HG03139 (cell line): ENCODE measurements at regions not wholly inside any gene's neighbourhood (a gene's known extent, or its start where the extent isn't known, plus 50 kb on each side); places are given as distances from the start of the nearest gene placed in this dataset.

Experiments
- ATAC-seq: cut with Tn5 transposase; IDR thresholded peaks from one replicate; pipeline ENCODE4 v1.9.1; 2021; ENCODE audit not compliant: unreplicated experiment

DNA sequence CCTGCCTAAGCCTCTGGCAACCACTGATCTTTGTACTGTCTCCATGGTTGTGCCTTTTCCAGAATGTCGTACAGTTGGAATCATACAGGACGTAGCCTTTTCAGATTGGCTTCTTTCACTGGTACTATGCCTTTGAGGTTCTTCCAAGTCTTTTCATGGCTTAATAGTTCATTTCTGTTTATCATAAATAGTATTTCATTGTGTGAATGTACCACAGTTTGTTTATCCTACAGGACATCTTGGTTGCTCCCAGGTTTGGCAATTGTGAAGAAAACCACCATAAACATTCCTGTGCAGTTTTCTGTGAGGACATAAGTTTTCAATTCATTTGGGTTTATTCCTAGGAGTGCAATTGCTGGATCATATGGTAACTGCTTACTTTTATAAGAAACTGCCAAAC lies 190.6 kb upstream of the RAB4A start:
- no peak for ATAC-seq

DNA sequence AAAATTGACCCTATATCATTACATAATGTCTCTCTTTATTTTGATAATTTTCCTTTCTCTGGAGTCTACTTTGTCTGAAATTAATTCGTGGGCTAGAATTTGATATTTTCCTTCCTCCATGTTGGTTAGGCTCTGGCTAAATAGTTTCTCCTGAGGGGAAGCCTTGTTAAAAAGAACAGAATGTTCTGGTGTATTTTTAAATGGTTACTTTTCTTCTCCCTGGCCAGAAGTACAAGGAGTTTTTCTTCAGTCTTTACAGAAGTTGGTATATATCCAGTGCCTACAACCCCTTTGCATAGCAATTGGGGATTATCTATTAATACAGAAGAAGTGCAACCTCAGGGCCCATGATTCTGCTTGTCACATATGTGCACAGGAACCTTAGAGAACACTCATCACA lies 185.6 kb upstream of the RAB4A start:
- ATAC-seq, result no peak

DNA sequence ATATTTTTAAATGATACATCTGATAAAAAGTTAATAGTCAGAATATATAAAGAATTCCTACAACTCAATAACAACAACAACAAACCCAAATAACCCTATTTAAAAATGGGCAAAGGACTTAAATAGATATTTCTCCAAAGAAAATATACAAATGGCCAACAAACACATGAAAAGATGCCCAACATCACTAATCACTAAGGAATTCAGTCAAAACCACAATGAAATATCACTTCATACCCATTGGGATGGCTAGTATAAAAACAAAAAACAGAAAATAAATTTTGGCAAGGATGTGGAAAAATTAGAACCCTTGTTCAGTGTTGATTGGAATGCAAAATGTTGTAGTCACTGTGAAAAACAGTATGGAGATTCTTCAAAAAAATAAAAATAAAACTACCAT lies 184.8 kb upstream of the RAB4A start:
- no peak for ATAC-seq

DNA sequence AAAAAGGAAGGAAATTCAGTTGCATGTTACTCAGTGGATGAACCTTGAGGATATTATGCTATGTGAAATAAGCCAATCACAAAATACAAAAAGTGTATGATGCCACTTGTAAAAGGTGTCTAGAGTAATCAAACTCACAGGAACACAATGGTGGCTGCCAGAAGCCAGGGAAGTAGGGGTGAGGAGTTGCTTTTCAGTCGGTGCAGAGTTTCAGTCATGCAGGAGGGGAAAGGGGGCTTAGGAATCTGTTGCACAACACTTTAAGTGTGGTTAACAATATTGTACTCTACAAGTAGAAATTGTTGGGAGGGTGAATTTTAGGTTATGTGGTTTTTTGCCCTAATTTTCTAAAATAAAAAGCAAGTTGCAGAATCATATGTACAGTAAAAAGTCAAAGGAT lies 184.2 kb upstream of the RAB4A start:
- no peak for ATAC-seq

DNA sequence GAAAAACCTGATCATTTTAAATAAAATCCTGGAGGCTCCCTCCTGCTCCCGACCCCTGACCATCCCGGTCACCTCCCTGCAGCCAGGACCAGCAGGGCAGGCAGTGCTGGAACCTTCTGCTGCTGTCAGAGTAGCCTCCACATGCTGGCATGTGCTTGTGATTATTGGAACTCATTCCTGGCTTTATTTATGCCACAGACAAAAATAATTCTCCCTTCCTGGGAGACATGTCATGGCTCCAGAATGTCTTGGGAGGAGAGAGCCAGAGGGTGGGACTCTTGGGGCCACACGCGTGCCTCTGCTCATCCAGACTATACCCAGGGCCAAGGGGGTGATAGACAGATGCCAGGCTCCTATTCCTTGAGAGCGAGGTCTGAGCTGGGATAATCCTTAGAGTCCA lies 183.6 kb upstream of the RAB4A start:
- no peak for ATAC-seq

DNA sequence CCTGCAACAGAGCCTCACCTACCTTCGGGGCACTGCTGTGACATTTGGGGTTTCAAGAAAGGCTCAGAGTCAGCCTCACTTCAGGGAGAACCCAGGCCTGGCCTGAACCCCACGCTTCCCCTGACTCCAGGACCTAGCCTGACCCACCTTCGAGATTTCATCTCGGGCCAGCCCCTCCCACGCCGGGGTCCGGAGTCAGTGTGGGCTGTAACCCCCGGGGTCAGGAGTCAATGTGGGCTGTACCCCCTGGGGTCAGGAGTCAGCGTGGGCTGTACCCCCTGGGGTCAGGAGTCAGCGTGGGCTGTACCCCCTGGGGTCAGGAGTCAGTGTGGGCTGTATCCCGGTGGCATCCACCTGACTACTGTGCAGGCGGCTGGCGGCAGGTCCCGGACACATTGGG lies 183.0 kb upstream of the RAB4A start:
- ATAC-seq, result no peak

DNA sequence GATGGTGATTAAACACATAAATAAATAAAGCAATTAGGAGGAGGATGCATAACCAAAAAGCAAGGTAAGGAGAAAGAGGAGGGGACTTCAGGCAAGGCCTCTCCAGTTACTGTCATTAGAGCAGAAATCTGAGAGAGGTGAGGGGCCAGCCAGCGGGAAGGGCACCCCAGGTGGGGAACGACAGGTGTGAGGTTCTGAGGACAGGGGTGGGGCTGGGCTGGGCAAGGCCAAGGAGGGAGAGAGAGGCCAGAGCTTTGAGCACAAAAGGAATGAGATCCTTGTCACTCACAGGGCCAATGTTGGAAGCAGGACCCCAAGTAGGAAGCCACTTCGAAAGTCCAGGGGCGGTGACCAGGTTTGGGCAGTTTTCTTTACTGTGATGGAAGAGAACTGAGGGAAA lies 182.2 kb upstream of the RAB4A start:
- no peak for ATAC-seq

DNA sequence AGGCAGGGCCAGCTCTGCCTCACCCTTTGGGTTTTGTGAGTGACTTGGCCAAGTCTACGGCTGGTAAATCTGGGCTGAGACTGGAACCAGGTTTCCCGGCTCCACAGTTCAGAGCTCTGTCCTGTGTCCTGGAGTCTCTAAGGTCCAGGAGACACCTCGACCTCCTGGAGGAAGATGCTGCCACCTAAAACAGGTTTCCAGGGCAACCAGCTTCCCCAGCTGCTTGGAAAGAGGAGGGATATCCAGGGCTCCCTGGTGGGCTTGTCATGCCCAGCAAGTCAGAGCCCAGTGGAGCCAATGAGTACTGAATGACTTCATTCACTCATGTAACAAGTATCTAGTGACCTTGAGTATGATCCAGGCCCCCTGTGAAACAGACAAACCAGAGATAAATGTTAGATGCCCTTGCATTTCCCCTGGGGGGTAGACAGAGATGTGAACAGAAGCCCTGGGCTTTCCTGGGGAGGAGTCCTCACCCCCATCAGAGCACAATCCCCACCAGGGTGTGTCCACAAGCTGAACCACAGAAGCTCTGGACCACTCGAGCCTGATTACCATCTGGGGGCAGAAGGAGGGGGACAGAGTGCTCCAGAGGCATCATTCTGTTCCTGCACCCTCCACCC lies 181.2 kb upstream of the RAB4A start:
- no peak for ATAC-seq

DNA sequence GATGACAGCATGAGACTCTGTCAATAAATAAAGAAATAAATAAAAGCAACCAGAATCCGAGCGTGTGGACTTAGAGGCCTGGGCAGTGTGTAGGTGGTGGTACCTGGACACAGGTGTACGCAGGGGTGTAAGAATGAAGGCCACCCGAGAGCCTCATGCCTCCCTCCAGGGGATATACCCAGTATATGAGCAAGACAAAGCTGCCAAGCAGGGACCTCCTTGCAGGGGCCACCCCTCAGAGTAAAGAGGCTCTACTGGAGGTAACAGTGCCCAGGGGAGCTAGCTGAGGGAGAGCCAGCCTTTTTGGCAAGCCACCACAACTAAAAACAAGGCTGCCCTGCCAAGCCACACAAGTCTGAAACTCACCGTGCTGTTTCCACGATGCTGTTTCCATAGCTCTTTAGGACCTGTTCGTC lies 179.2 kb upstream of the RAB4A start:
- ATAC-seq, result no peak

DNA sequence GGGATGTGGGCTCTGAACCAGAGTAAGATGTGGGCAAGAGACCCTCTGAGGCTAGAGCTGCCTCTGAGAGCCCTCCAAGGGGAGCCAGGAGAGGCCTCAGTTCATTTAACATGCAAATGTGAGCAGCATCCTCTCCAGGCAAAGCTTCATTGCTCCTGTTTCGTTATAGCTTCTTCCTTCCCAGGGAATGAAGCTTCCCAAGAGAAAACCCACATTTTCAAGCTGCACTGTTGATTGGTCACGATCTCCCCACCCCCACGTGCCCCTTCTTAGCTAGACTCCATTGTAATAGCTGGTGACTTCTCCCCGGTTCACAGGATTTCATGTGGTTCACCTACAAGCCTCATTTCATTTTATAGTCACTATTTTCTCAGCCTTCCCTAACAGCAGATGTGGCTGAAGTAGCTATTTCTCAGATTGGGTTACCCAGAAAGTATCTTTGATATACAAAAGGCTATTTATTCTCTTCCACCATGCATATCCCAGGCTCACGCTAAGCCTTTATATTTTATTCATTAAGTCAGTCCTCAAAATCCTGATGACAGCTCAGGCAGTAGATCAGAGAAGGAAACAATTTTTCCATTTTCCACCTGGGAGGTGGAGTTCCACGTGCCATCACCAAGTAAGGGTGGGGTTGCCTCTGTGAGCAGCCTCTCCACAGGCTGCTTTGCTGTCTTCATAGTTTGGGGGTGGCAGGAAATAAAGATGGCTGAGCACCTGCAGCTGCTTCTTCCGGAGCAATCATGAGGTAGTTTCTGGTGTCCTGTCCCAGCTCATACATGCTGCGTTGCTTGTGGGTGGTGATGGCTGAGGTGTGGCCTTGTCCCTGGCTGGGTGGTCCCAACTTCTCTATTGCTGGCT lies 178.3 kb upstream of the RAB4A start:
- ATAC-seq, result no peak

DNA sequence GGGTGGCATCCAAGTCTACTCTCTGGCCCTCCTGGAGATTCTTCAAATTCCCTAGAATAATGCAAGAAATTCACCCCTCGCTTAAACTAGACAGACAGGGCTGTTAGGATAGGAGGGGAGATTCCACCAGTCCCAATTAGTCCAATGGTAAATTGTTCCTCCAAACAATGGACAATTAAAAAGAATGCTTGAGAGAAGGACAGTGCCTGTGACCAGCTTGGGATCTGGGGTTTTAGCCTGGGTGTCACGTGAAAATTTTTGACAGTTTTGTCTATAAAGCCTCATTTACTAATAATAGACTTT lies 177.7 kb upstream of the RAB4A start:
- no peak for ATAC-seq

DNA sequence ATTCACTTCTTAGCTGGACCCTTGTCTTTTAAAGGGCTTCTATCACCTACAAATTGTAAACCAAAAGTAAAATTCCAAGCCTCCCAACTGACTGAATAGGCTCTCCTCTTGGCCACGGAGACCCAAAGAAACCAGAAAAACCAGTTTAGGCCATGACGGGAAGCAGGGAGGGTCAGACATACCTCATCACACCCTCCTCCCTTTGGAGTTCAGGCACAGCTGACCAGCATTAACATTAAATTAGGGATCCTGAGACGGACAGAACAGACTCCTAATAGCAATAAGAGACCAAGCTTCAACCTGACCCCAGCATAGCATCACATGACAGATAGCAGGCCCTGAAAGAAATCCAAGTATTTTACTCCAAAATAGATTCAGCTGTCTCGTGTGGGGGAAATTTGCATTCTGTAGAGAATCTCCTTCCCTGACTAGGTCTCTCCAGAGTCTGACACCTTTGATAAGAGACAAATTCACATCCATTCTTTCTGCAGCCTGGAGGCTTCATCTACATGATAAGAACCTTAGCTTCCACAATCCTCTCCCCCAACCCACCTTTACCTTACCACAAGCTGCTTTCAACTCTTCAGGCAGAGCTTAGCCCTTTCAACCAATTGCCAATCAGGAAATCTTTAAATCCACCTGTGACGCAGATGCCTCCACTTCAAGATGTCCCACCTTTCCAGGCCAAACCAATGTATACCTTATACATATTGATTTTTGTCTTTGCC lies 177.1 kb upstream of the RAB4A start:
- ATAC-seq, result no peak

DNA sequence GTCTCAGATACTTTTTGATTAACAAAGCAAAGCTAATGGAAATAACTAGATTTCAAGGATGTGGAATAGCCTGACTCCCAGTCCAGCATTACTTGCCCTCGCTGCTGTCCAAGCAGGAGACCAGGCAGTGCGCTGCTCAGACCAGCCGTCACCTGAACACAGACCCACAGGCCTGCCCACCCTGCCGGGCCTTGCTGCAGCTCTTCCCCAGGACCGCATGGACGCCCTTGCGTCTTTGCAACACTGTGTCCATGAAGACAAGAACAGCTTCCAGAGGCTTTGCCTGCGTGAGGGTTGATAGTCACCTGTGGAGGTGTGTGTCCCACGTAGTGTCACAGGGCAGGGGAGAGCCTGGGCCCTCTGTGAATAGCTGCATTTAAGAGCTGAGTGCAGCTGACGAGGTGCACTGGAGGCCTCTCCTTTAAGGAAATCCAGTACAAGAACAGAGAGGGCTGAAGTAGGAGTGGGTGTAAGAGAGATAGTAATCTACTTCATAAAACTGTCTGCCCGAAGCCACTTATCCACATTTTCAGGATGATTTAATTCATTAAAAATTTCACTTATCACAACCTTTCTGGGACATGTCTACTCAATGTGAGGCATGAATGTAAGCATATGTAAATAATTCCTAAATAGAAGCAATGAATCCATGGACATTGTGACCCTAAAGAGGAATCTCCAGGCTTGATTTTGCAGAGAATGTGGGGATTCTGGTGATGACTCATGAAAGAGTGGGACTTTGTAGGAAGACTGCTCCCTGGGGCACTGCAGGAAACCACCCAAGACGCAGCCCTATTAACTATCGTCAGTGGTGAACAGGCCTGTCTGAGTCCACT lies 176.2 kb upstream of the RAB4A start:
- no peak for ATAC-seq

DNA sequence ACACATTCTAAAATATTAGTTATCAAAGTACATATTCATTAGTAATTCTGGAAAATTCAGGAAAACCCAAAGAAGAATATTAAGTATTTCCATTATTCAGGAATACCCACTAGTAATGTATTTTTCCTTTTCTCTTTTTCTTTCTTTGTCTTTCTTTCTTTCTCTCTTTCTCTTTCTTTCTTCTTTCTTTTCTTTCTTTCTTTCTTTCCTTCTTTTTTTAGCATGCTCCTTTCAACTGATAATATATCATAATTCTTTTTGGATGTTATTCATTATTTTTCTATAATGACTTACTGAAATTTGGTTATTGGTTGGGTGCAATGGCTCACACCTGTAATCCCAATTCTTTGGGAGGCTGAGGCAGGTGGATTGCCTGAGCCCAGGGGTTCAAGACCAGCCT lies 175.6 kb upstream of the RAB4A start:
- no peak for ATAC-seq

DNA sequence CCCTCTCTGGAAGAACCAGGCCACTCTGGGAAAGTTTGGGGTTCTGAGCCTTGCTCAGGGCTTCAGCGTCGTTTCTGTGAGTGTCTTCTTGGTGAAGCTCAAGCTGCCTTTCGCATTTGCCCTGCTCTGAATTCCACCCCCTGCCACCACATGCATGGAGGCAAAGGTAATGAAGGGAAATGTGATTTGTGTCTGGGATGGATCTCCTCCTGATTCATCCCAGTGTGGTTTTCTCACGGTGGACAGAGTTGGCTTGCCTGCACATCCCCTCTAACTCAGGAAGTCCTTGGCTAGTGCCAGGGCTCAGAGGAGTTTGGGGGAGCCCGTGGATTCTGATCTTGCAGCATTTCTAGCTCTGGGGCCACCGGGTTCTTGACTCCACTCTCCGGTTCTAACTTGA lies 173.6 kb upstream of the RAB4A start:
- no peak for ATAC-seq

DNA sequence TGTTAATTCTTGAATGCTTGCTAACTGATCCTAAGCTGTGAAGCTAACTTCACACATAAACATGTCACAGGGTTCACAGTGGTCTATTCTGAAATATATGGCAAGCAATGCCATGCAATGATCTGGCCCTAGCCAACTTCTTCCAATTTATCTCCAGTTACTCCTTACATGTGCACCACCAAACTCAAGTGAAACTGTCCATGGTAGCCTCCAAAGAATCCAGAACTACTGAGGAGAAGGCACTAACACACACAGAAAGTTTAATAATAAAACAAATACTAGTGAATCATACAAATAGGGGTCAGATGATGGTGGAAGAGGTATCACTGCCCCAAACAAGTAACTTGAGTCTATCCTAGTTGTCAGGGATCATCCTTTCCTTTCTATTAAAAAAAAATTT lies 172.6 kb upstream of the RAB4A start:
- ATAC-seq, result no peak

DNA sequence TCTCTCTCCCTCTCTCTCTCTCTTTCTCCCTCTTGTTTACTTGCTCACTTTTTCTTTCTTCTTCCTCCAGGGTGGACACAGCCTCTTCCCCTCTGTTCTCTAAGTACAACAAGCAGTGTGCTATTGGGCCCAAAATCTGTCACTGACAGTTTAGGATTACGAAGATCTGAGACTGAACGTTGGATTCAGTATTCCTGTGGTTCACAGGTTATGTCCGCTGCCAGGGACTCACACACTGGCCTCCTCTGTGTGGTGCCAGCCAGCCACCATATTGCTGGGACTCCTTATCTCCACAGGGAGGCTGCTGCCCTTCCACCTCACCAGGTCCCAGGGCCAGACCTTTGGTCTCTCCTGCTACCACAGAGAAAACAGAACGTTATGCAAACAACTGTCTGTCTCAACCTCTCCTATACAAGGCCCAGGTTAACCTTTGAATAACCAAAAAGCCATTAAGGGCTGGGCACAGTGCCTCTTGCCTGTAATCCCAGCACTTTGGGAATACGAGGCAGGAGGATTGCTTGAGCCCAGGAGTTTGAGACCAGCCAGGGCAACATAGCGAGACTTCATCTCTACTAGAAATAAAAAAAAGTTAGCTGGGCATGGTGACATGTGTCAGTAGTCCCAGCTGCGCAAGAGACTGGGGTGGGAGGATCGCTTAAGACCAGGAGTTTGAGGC lies 171.9 kb upstream of the RAB4A start:
- ATAC-seq, result no peak

DNA sequence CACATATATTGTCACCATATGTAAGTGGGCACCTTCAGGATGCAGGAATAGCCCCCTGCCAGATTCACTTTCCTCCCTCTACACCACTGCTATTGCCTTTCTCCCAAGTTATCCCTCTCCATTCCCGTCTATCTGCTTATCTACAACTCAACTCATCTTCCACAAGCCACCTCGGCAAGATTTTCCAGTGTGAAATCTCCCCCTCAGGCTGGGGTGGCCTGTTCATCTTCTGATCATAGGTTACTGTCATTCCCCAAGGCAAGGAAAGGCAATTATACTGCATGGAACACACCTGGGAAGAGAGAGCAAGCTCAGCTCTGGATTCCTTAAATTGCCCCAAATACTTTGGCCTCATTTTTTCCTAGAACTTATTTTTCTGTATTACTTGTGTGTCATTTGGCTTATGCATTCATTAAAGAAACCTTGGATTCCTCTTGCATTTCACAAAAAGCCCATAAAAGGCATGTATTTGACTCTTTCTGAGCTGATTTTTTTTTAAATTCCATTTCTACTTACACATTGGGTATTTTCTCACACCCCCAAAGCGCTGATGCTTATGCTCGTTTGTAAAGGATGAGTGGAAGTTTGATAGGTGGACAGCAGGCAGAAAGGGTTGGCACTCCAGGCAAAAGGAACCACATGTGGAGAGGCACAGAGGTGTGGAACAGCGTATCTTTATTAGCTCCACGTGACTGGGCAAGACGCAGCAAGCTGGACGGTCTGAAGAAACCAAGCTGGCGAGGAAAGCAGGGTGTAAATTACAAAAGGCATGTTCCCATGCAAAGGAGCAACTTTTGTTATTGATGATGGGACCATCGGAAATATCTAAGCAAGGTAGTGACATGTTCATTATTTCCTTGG lies 169.7 kb upstream of the RAB4A start:
- no peak for ATAC-seq

DNA sequence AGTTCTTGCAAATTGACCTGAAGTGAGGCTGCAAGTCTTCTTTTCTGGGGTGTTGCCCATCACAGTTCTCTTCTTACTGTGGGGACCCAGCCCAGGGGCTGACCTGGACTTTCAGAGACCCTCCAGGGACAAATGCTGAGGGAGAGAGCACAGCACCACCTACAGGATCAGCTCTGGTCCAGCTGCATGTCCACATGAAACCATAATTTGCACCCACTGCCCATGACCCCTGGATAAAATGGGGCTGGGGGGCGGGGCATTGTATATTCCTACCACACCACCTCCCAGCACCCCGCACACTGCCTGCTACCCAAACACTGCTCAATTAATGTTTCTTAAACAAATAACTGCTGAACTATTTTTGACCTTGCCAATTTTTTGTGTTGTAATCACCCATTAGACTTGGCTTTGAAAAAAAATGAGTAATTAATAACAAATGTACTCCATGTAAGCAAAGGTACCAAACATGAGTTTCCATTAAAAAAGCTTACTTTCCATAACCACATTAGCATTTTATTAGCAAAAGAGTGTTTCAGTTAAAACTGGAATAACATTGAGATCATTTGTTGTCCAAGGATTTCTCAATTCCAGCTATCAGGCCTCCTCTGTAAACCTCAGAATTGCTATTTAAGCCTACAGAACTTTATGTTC lies 168.0 kb upstream of the RAB4A start:
- ATAC-seq, result no peak
